B cell (primary cell): ENCODE measurements at regions not wholly inside any gene's neighbourhood (a gene's known extent, or its start where the extent isn't known, plus 50 kb on each side); places are given as distances from the start of the nearest gene placed in this dataset.
"Not testable (repeated sequence)": the region's sequence is repeated elsewhere in the genome, so short reads cannot be mapped to it uniquely, and the experiment has no call there.

Source experiments
- ATAC-seq: fragments of 200-7000 bp; cut with Tn5 transposase; one replicate; pipeline ENCODE4 v1.10.0; 2021; ENCODE audit warnings: low read depth, mild to moderate bottlenecking, moderate number of reproducible peaks, moderate library complexity
- CTCF ChIA-PET: fragments of 350-600 bp; sonication (Branson Sonifier 250); formaldehyde crosslinking; loops from one replicate; lab custom pipeline; 2021; ENCODE audit warnings: antibody characterized with exemption, inconsistent platforms; lab: Charles Lee
- POLR2A ChIA-PET: fragments of 350-600 bp; sonication (Branson Sonifier 250); formaldehyde crosslinking; loops from one replicate; lab custom pipeline; 2021; ENCODE audit warnings: antibody characterized with exemption; lab: Charles Lee
- DNase-seq: peaks from one replicate; pipeline ENCODE4 v3.0.0; 2013
- H2AFZ ChIP-seq: 2 replicates; pipeline ENCODE4 v1.6.1; 2012; ENCODE audit warnings: mild to moderate bottlenecking, low read depth, low read length; ENCODE audit not compliant: insufficient read depth, poor library complexity, severe bottlenecking
- H3K27ac ChIP-seq, 2 donors: 1 replicate in 1 of 2; 2 replicates in 1 of 2; pipeline ENCODE4 v1.5.1; 2012 to 2013; ENCODE audit warnings: low read length in 2 of 2, mild to moderate bottlenecking in 2 of 2, moderate library complexity in 1 of 2
- H3K27me3 ChIP-seq, 4 experiments: fragments of 200-600 bp in 1 of 4; sonication (generic) in 1 of 4; replicated peaks in 1 of 4; 1 replicate in 2 of 4; 2 replicates in 2 of 4; pipeline versions ENCODE4 v1.6.1 to v1.7.0; 2013 to 2016; ENCODE audit warnings: low read length in 3 of 4, mild to moderate bottlenecking in 2 of 4, mixed read lengths in 1 of 4, moderate library complexity in 1 of 4; ENCODE audit not compliant: insufficient read depth in 4 of 4, control insufficient read depth in 3 of 4; ENCODE audit errors: control extremely low read depth in 1 of 4
- H3K36me3 ChIP-seq, 2 experiments: replicated peaks in 1 of 2; 1 replicate in 1 of 2; 2 replicates in 1 of 2; pipeline versions ENCODE4 v1.6.1 to v1.7.1; 2013; ENCODE audit warnings: low read length in 1 of 2; ENCODE audit not compliant: insufficient read depth in 2 of 2, control insufficient read depth in 1 of 2; ENCODE audit errors: control extremely low read depth in 1 of 2, extremely low read depth in 1 of 2
- H3K4me1 ChIP-seq, 2 donors: fragments of 200-600 bp in 1 of 2; sonication (generic) in 1 of 2; 1 replicate in 1 of 2; 2 replicates in 1 of 2; pipeline versions ENCODE4 v1.5.1 to v1.6.1; 2013 to 2017; ENCODE audit warnings: low read length in 2 of 2; ENCODE audit not compliant: control insufficient read depth in 2 of 2, insufficient read depth in 2 of 2
- H3K4me2 ChIP-seq: replicated peaks from 2 replicates; pipeline ENCODE3; 2012; ENCODE audit warnings: mild to moderate bottlenecking, low read depth, low read length; ENCODE audit not compliant: poor library complexity, severe bottlenecking
- H3K4me3 ChIP-seq, 5 experiments: fragments of 200-600 bp in 1 of 5; sonication (generic) in 1 of 5; 1 replicate in 3 of 5; 2 replicates in 2 of 5; pipeline versions ENCODE4 v1.5.1 to v1.7.0; 2011 to 2016; ENCODE audit warnings: low read length in 4 of 5, mild to moderate bottlenecking in 4 of 5, low read depth in 2 of 5, control low read depth in 1 of 5, moderate library complexity in 1 of 5; ENCODE audit not compliant: insufficient read depth in 1 of 5; ENCODE audit errors: control extremely low read depth in 1 of 5, extremely low read depth in 1 of 5
- H3K79me2 ChIP-seq: fragments of 200-600 bp; sonication (generic); one replicate; pipeline ENCODE4 v1.6.0; 2016; ENCODE audit warnings: low read length; ENCODE audit not compliant: control insufficient read depth, insufficient read depth
- H3K9ac ChIP-seq: fragments of 200-600 bp; sonication (generic); 2 replicates; pipeline ENCODE4 v1.6.1; 2017; ENCODE audit warnings: mild to moderate bottlenecking, low read length, moderate library complexity
- H3K9me3 ChIP-seq, 3 donors: one replicate each; pipeline versions ENCODE4 v1.6.1 to v1.7.1; 2013; ENCODE audit warnings: low read length in 2 of 3; ENCODE audit not compliant: control insufficient read depth in 2 of 3, insufficient read depth in 1 of 3; ENCODE audit errors: control extremely low read depth in 1 of 3
- H4K20me1 ChIP-seq: 2 replicates; pipeline ENCODE4 v1.6.0; 2012; ENCODE audit warnings: mild to moderate bottlenecking, low read length; ENCODE audit not compliant: insufficient read depth, control insufficient read depth, poor library complexity, severe bottlenecking
- H3K27ac Mint-ChIP-seq: one replicate; pipeline ENCODE4 v1.8.0; 2021; ENCODE audit warnings: mixed read lengths
- H3K27me3 Mint-ChIP-seq: one replicate; pipeline ENCODE4 v1.8.0; 2021; ENCODE audit warnings: mixed read lengths
- H3K4me1 Mint-ChIP-seq: one replicate; pipeline ENCODE4 v1.8.0; 2021; ENCODE audit warnings: mixed read lengths
- H3K4me3 Mint-ChIP-seq: one replicate; pipeline ENCODE4 v1.8.0; 2021; ENCODE audit warnings: mixed read lengths
- H3K9me3 Mint-ChIP-seq: one replicate; pipeline ENCODE4 v1.8.0; 2022; ENCODE audit warnings: mixed read lengths; ENCODE audit not compliant: insufficient read depth
- CTCF ChIP-seq: fragments of 200-600 bp; IDR thresholded peaks from one replicate; pipeline ENCODE4 v1.8.0; 2022; ENCODE audit warnings: antibody characterized with exemption, mild to moderate bottlenecking
- EZH2 ChIP-seq: IDR thresholded peaks from 2 replicates; pipeline ENCODE4 v1.6.1; 2012; ENCODE audit warnings: borderline replicate concordance, low read depth, mild to moderate bottlenecking, moderate library complexity, low read length; ENCODE audit not compliant: insufficient read depth, poor library complexity, severe bottlenecking
- WGBS: methylation state at CpG from one replicate; pipeline ENCODE4 v1.1.5; 2013; ENCODE audit warnings: missing lambda C conversion rate; ENCODE audit not compliant: insufficient coverage; 5-methylcytosine and 5-hydroxymethylcytosine counted together
- intact Hi-C: fragments of 100-400 bp; cut with micrococcal nuclease; formaldehyde crosslinking; loops from one replicate; pipeline ENCODE4 v1.10.0; 2022

- POLR2A ChIA-PET = no interaction called here
These were observed 263.2 kb upstream of the RAB4A start for GRCh38 chr1:229007701-229008100.

DNA sequence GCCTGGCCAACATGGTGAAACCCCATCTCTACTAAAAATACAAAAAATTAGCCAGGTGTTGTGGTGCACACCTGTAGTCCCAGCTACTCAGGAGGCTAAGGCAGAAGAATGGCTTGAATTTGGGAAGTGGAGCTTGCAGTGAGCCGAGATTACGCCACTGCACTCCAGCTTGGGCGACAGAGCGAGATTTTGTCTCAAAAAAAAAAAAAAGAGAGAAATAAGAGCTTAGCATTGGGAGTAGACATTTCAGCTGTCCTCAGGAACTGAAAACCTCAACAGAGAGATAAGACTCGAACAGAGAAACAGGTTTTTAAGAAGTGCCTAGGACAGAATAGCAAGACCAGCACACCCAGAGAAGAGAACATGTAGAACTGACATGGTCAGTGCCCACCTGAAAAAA lies 262.6 kb upstream of the RAB4A start:
- H3K36me3 ChIP-seq, H4K20me1 ChIP-seq, H3K4me2 ChIP-seq, H3K27ac Mint-ChIP-seq, H3K79me2 ChIP-seq, H2AFZ ChIP-seq, intact Hi-C loops, POLR2A ChIA-PET, H3K27me3 ChIP-seq, CTCF ChIA-PET, H3K4me1 Mint-ChIP-seq, ATAC-seq, H3K9ac ChIP-seq, DNase-seq, H3K9me3 Mint-ChIP-seq, H3K4me3 Mint-ChIP-seq, H3K4me3 ChIP-seq, H3K4me1 ChIP-seq, H3K27ac ChIP-seq, H3K9me3 ChIP-seq: not testable (repeated sequence)
- WGBS = 18% methylated on average over 5 of the region's 5 CpGs
- H3K27me3 Mint-ChIP-seq = peaks cover 20% of the 10 kb centered on the region

More at GRCh38 chr1:229007701-229008100, 263.2 kb upstream of the RAB4A start:
- CTCF ChIA-PET = no interaction called here
- Histone ChIP-seq H3K9me3 (no peaks in the 10 kb centered on the region), H4K20me1 (no peaks in the 10 kb centered on the region), H3K79me2 (no peaks in the 10 kb centered on the region), H3K27ac (no peak overlapping the region), H3K4me1 (no peaks in the 10 kb centered on the region), H3K4me3 (no peak overlapping the region), H2AFZ (no peak overlapping the region), H3K36me3 (no peaks in the 10 kb centered on the region), H3K27me3 (no peaks in the 10 kb centered on the region), H3K9ac (no peak overlapping the region), H3K4me2 (no peak overlapping the region)
- Mint-ChIP-seq H3K4me1 (no peaks in the 10 kb centered on the region), H3K27ac (no peak overlapping the region), H3K27me3 (peaks cover 20% of the 10 kb centered on the region), H3K9me3 (no peaks in the 10 kb centered on the region), H3K4me3 (no peak overlapping the region)
- intact Hi-C loops = no loop called here
- ATAC-seq (no peak), DNase-seq (no peak)
- WGBS = over 99% methylated on average over 7 of the region's 9 CpGs
- no peak for TF ChIP-seq CTCF
- no peak for TF ChIP-seq EZH2
